SK-N-SH treated with all-trans-retinoic acid at 6 μM for 48 hours (cell line): ENCODE measurements at regions not wholly inside any gene's neighbourhood (a gene's known extent, or its start where the extent isn't known, plus 50 kb on each side); places are given as distances from the start of the nearest gene placed in this dataset.

Source experiments
- BACH2 ChIP-seq: fragments of 250-450 bp; sonication (Bioruptor Pico); IDR thresholded peaks from 2 replicates; pipeline ENCODE4 v1.9.0; 2021; ENCODE audit warnings: mild to moderate bottlenecking, borderline replicate concordance
- CSDC2 ChIP-seq: fragments of 250-450 bp; sonication (Bioruptor Pico); IDR thresholded peaks from 2 replicates; pipeline ENCODE4 v1.5.0; 2020; ENCODE audit warnings: mild to moderate bottlenecking, moderate library complexity
- ISL1 ChIP-seq: fragments of 250-450 bp; sonication (Bioruptor Pico); IDR thresholded peaks from 2 replicates; pipeline ENCODE4 v2.1.2; 2022; ENCODE audit warnings: mild to moderate bottlenecking, moderate library complexity
- OSR1 ChIP-seq: fragments of 250-450 bp; sonication (Bioruptor Pico); IDR thresholded peaks from 2 replicates; pipeline ENCODE4 v1.8.0; 2022; ENCODE audit warnings: moderate library complexity, mild to moderate bottlenecking, inconsistent platforms
- PPARA ChIP-seq: fragments of 250-450 bp; sonication (Bioruptor Pico); IDR thresholded peaks from 2 replicates; pipeline ENCODE4 v1.5.0; 2020; ENCODE audit warnings: mild to moderate bottlenecking, borderline replicate concordance
- RARB ChIP-seq: fragments of 250-450 bp; sonication (Bioruptor Pico); IDR thresholded peaks from 2 replicates; pipeline ENCODE4 v1.8.0; 2021; ENCODE audit warnings: mild to moderate bottlenecking, moderate library complexity
- SNAI2 ChIP-seq: fragments of 250-450 bp; sonication (Bioruptor Pico); IDR thresholded peaks from 2 replicates; pipeline ENCODE4 v1.5.0; 2020; ENCODE audit warnings: mild to moderate bottlenecking, moderate library complexity
- TOX ChIP-seq: fragments of 250-450 bp; sonication (Bioruptor Pico); IDR thresholded peaks from 2 replicates; pipeline ENCODE4 v1.8.0; 2021; ENCODE audit warnings: mild to moderate bottlenecking, moderate library complexity, borderline replicate concordance
- ZNF70 ChIP-seq: fragments of 450-650 bp; formaldehyde crosslinking; IDR thresholded peaks from 2 replicates; pipeline ENCODE4 v1.5.0; 2020; ENCODE audit warnings: mild to moderate bottlenecking, moderate library complexity
- TF ChIP-seq, protein P1 (sequence below): fragments of 250-450 bp; sonication (Bioruptor Pico); IDR thresholded peaks from 2 replicates; pipeline ENCODE4 v1.8.0; 2021; ENCODE audit warnings: low read depth, mild to moderate bottlenecking, moderate library complexity, borderline replicate concordance
- TF ChIP-seq, protein P2 (sequence below): fragments of 250-450 bp; sonication (Bioruptor Pico); IDR thresholded peaks from 2 replicates; pipeline ENCODE4 v1.5.1; 2020; ENCODE audit warnings: low read depth, mild to moderate bottlenecking, moderate library complexity
- TF ChIP-seq, protein P3 (sequence below): fragments of 250-450 bp; sonication (Bioruptor Pico); IDR thresholded peaks from 2 replicates; pipeline ENCODE4 v1.8.0; 2020; ENCODE audit warnings: mild to moderate bottlenecking, moderate library complexity, borderline replicate concordance
- TF ChIP-seq, protein P4 (sequence below): fragments of 250-450 bp; sonication (Bioruptor Pico); IDR thresholded peaks from 2 replicates; pipeline ENCODE4 v1.5.1; 2021; ENCODE audit warnings: mild to moderate bottlenecking, moderate library complexity

DNA sequence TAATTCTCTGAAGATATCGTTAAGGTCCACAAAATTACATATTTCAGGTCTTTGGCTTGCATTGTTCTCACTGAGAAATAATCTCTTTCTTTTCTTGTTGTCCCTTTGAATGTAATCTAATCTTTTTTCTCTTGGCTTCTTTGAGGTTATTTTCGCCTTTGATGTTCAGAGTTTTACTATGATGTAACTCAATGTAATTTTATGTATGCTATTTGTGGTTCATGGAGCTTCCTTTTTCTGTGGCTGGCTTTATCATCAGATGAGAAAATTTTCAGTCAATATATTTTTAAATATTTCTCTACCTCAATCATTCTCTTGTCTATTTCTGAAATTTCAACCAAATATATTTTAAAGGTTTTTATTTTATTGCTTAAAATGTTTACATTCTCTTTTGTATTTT is 672.2 kb downstream of the TRAM1L1 start:
- TF ChIP-seq PPARA (CRISPR knock-in tag) (no peak), ISL1 (CRISPR knock-in tag) (no peak), CSDC2 (CRISPR knock-in tag) (no peak), BACH2 (CRISPR knock-in tag) (no peak), ZNF70 (CRISPR knock-in tag) (no peak), RARB (CRISPR knock-in tag) (no peak), TOX (CRISPR knock-in tag) (no peak), OSR1 (CRISPR knock-in tag) (no peak), SNAI2 (CRISPR knock-in tag) (no peak)
- TF ChIP-seq, protein P1, sequence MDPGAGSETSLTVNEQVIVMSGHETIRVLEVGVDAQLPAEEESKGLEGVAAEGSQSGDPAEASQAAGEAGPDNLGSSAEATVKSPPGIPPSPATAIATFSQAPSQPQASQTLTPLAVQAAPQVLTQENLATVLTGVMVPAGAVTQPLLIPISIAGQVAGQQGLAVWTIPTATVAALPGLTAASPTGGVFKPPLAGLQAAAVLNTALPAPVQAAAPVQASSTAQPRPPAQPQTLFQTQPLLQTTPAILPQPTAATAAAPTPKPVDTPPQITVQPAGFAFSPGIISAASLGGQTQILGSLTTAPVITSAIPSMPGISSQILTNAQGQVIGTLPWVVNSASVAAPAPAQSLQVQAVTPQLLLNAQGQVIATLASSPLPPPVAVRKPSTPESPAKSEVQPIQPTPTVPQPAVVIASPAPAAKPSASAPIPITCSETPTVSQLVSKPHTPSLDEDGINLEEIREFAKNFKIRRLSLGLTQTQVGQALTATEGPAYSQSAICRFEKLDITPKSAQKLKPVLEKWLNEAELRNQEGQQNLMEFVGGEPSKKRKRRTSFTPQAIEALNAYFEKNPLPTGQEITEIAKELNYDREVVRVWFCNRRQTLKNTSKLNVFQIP = no peak
- TF ChIP-seq, protein P2, sequence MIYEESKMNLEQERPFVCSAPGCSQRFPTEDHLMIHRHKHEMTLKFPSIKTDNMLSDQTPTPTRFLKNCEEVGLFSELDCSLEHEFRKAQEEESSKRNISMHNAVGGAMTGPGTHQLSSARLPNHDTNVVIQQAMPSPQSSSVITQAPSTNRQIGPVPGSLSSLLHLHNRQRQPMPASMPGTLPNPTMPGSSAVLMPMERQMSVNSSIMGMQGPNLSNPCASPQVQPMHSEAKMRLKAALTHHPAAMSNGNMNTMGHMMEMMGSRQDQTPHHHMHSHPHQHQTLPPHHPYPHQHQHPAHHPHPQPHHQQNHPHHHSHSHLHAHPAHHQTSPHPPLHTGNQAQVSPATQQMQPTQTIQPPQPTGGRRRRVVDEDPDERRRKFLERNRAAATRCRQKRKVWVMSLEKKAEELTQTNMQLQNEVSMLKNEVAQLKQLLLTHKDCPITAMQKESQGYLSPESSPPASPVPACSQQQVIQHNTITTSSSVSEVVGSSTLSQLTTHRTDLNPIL (CRISPR knock-in tag) = no peak
- TF ChIP-seq, protein P3, sequence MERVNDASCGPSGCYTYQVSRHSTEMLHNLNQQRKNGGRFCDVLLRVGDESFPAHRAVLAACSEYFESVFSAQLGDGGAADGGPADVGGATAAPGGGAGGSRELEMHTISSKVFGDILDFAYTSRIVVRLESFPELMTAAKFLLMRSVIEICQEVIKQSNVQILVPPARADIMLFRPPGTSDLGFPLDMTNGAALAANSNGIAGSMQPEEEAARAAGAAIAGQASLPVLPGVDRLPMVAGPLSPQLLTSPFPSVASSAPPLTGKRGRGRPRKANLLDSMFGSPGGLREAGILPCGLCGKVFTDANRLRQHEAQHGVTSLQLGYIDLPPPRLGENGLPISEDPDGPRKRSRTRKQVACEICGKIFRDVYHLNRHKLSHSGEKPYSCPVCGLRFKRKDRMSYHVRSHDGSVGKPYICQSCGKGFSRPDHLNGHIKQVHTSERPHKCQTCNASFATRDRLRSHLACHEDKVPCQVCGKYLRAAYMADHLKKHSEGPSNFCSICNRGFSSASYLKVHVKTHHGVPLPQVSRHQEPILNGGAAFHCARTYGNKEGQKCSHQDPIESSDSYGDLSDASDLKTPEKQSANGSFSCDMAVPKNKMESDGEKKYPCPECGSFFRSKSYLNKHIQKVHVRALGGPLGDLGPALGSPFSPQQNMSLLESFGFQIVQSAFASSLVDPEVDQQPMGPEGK (CRISPR knock-in tag) = no peak
- TF ChIP-seq, protein P4, sequence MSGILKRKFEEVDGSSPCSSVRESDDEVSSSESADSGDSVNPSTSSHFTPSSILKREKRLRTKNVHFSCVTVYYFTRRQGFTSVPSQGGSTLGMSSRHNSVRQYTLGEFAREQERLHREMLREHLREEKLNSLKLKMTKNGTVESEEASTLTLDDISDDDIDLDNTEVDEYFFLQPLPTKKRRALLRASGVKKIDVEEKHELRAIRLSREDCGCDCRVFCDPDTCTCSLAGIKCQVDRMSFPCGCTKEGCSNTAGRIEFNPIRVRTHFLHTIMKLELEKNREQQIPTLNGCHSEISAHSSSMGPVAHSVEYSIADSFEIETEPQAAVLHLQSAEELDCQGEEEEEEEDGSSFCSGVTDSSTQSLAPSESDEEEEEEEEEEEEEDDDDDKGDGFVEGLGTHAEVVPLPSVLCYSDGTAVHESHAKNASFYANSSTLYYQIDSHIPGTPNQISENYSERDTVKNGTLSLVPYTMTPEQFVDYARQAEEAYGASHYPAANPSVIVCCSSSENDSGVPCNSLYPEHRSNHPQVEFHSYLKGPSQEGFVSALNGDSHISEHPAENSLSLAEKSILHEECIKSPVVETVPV = no peak
